H1 (cell line): ENCODE measurements at regions not wholly inside any gene's neighbourhood (a gene's known extent, or its start where the extent isn't known, plus 50 kb on each side); places are given as distances from the start of the nearest gene placed in this dataset.

ENCODE experiments used
- CTCF ChIA-PET: fragments of 300-600 bp; sonication (Branson Sonifier 250); formaldehyde crosslinking; loops from one replicate; lab custom pipeline; 2021; ENCODE audit not compliant: partially characterized antibody; lab: Charles Lee
- POLR2A ChIA-PET: fragments of 300-600 bp; sonication (Branson Sonifier 250); formaldehyde crosslinking; loops from one replicate; lab custom pipeline; 2021; ENCODE audit warnings: inconsistent platforms; ENCODE audit not compliant: partially characterized antibody; lab: Charles Lee
- DNase-seq, 2 experiments: peaks; one replicate each; pipeline versions ENCODE4 v3.0.0 to v3.0.0-alpha.2; 2010 to 2022; ENCODE audit warnings: low spot score in 2 of 2, low read depth in 1 of 2, mixed read lengths in 1 of 2
- FAIRE-seq: peaks from 2 replicates; lab custom pipeline; 2011; peaks lifted over from hg19 to GRCh38; lab: Jason Lieb, UNC
- H2AFZ ChIP-seq: 2 replicates; pipeline ENCODE4 v1.8.1; 2012; ENCODE audit warnings: low read length, inconsistent platforms
- H2AK5ac ChIP-seq: 2 replicates; pipeline ENCODE4 v1.6.1; 2013; ENCODE audit warnings: low read depth, low read length
- H2BK120ac ChIP-seq: replicated peaks from 2 replicates; pipeline ENCODE3; 2013; ENCODE audit warnings: low read depth, low read length, inconsistent platforms
- H2BK12ac ChIP-seq: 2 replicates; pipeline ENCODE4 v1.6.1; 2013; ENCODE audit warnings: low read depth, low read length
- H2BK15ac ChIP-seq: 2 replicates; pipeline ENCODE4 v1.6.1; 2013; ENCODE audit warnings: low read length
- H2BK20ac ChIP-seq: 2 replicates; pipeline ENCODE4 v1.6.1; 2013; ENCODE audit warnings: low read length
- H2BK5ac ChIP-seq: 2 replicates; pipeline ENCODE4 v1.6.1; 2013; ENCODE audit warnings: low read depth, low read length
- H3K14ac ChIP-seq: 2 replicates; pipeline ENCODE4 v1.6.1; 2013; ENCODE audit warnings: inconsistent platforms; ENCODE audit not compliant: insufficient read length
- H3K18ac ChIP-seq: 2 replicates; pipeline ENCODE4 v1.6.1; 2013; ENCODE audit warnings: low read length; ENCODE audit errors: extremely low read depth
- H3K23ac ChIP-seq: 2 replicates; pipeline ENCODE4 v1.6.1; 2013; ENCODE audit warnings: inconsistent platforms; ENCODE audit not compliant: insufficient read length
- H3K23me2 ChIP-seq: 2 replicates; pipeline ENCODE4 v1.6.1; 2013; ENCODE audit warnings: low read depth, low read length
- H3K27ac ChIP-seq: 2 replicates; pipeline ENCODE4 v1.6.1; 2011; ENCODE audit warnings: low read depth, low read length, inconsistent platforms
- H3K27me3 ChIP-seq, 4 experiments: replicated peaks in 1 of 4; 1 replicate in 1 of 4; 2 replicates in 3 of 4; pipeline versions ENCODE4 v1.6.1 to v1.8.1; 2011 to 2013; ENCODE audit warnings: low read length in 3 of 4, mild to moderate bottlenecking in 3 of 4, inconsistent platforms in 2 of 4, mixed read lengths in 2 of 4, moderate library complexity in 1 of 4; ENCODE audit not compliant: control insufficient read depth in 3 of 4, insufficient read depth in 3 of 4; ENCODE audit errors: extremely low read depth in 1 of 4
- H3K36me3 ChIP-seq, 4 experiments: 2 replicates each; pipeline versions ENCODE4 v1.6.1 to v1.8.1; 2011 to 2013; ENCODE audit warnings: mild to moderate bottlenecking in 4 of 4, low read length in 3 of 4, moderate library complexity in 2 of 4, control low read depth in 1 of 4, inconsistent platforms in 1 of 4; ENCODE audit not compliant: insufficient read depth in 4 of 4, control insufficient read depth in 2 of 4
- H3K4ac ChIP-seq: replicated peaks from 2 replicates; pipeline ENCODE3; 2013; ENCODE audit warnings: low read length, low read depth, mixed read lengths, inconsistent platforms; ENCODE audit not compliant: insufficient read length
- H3K4me1 ChIP-seq, 4 experiments: replicated peaks in 1 of 4; 1 replicate in 1 of 4; 2 replicates in 3 of 4; pipeline versions ENCODE4 v1.6.1 to v1.8.1; 2011 to 2013; ENCODE audit warnings: low read length in 3 of 4, inconsistent platforms in 2 of 4, mixed read lengths in 1 of 4; ENCODE audit not compliant: insufficient read depth in 4 of 4, control insufficient read depth in 3 of 4
- H3K4me2 ChIP-seq, 2 experiments: 2 replicates each; pipeline versions ENCODE4 v1.6.1 to v1.8.1; 2011 to 2013; ENCODE audit warnings: low read depth in 2 of 2, low read length in 2 of 2, control low read depth in 1 of 2, inconsistent platforms in 1 of 2, mild to moderate bottlenecking in 1 of 2; ENCODE audit not compliant: insufficient read depth in 1 of 2
- H3K4me3 ChIP-seq, 4 experiments: fragments of 200-600, 300-600 bp in 1 of 4; sonication (generic), shearing (Covaris generic), sonication (Bioruptor Twin) in 1 of 4; 2 replicates each; pipeline versions ENCODE4 v1.5.1 to v1.8.1; 2011 to 2016; ENCODE audit warnings: low read length in 4 of 4, low read depth in 3 of 4, control low read depth in 2 of 4, inconsistent platforms in 2 of 4, mild to moderate bottlenecking in 2 of 4, mixed read lengths in 1 of 4, moderate library complexity in 1 of 4; ENCODE audit not compliant: insufficient read depth in 2 of 4; ENCODE audit errors: extremely low read depth in 1 of 4
- H3K56ac ChIP-seq: replicated peaks from 2 replicates; pipeline ENCODE3; 2013; ENCODE audit warnings: low read depth, mild to moderate bottlenecking, mixed read lengths, low read length, inconsistent platforms; ENCODE audit not compliant: insufficient read length
- H3K79me1 ChIP-seq: 2 replicates; pipeline ENCODE4 v1.6.1; 2013; ENCODE audit warnings: low read depth, low read length, control low read depth
- H3K79me2 ChIP-seq, 2 experiments: 2 replicates each; pipeline versions ENCODE4 v1.6.1 to v1.8.1; 2012 to 2013; ENCODE audit warnings: low read length in 2 of 2, mild to moderate bottlenecking in 2 of 2, inconsistent platforms in 1 of 2; ENCODE audit not compliant: insufficient read depth in 2 of 2, control insufficient read depth in 1 of 2
- H3K9ac ChIP-seq, 4 experiments: replicated peaks in 1 of 4; 1 replicate in 1 of 4; 2 replicates in 3 of 4; pipeline versions ENCODE4 v1.6.1 to v1.8.1; 2011 to 2013; ENCODE audit warnings: low read depth in 3 of 4, low read length in 3 of 4, control low read depth in 2 of 4, mild to moderate bottlenecking in 2 of 4, moderate library complexity in 2 of 4, inconsistent platforms in 1 of 4; ENCODE audit errors: extremely low read depth in 1 of 4
- H3K9me3 ChIP-seq, 2 experiments: 2 replicates each; pipeline versions ENCODE4 v1.6.1 to v1.8.1; 2012 to 2013; ENCODE audit warnings: mild to moderate bottlenecking in 2 of 2, moderate library complexity in 2 of 2, control low read depth in 1 of 2, inconsistent platforms in 1 of 2, low read depth in 1 of 2, low read length in 1 of 2, mixed read lengths in 1 of 2; ENCODE audit not compliant: insufficient read depth in 2 of 2
- H4K20me1 ChIP-seq, 2 experiments: replicated peaks in 1 of 2; 2 replicates each; pipeline versions ENCODE3 to v1.8.1; 2011 to 2013; ENCODE audit warnings: inconsistent platforms in 2 of 2, low read length in 2 of 2, mild to moderate bottlenecking in 1 of 2; ENCODE audit not compliant: insufficient read depth in 2 of 2, control insufficient read depth in 1 of 2
- H4K5ac ChIP-seq: 2 replicates; pipeline ENCODE4 v1.6.1; 2013; ENCODE audit warnings: low read length, low read depth, mixed read lengths, inconsistent platforms; ENCODE audit not compliant: insufficient read length
- H4K8ac ChIP-seq: 2 replicates; pipeline ENCODE4 v1.8.0; 2013; ENCODE audit warnings: mild to moderate bottlenecking, moderate library complexity, low read length, inconsistent platforms; ENCODE audit not compliant: insufficient read depth; ENCODE audit errors: extremely low read depth
- H4K91ac ChIP-seq: replicated peaks from 2 replicates; pipeline ENCODE3; 2013; ENCODE audit warnings: low read length, mixed read lengths, inconsistent platforms; ENCODE audit not compliant: insufficient read length
- CHD1 ChIP-seq: IDR thresholded peaks from 2 replicates; pipeline ENCODE4 v1.6.1; 2012; ENCODE audit warnings: low read depth, low read length, improper control_type of control experiment
- FOSL1 ChIP-seq: IDR thresholded peaks from 2 replicates; pipeline ENCODE4 v1.6.1; 2011; ENCODE audit warnings: mild to moderate bottlenecking, low read depth, low read length, moderate library complexity; ENCODE audit not compliant: insufficient read depth
- WGBS, 2 experiments: shearing (Covaris generic) in 1 of 2; methylation state at CpG; one replicate each; pipeline versions ENCODE4 v1.1.6 to v1.1.7; 2013 to 2015; ENCODE audit warnings: low lambda C conversion rate in 2 of 2, mixed read lengths in 2 of 2, inconsistent platforms in 1 of 2, low coverage in 1 of 2, missing lambda C conversion rate in 1 of 2; ENCODE audit not compliant: insufficient replicate concordance in 2 of 2, insufficient coverage in 1 of 2, insufficient read length in 1 of 2; ENCODE audit errors: extremely low coverage in 1 of 2, missing lambda C conversion rate in 1 of 2; 5-methylcytosine and 5-hydroxymethylcytosine counted together
- TF ChIP-seq, protein P1 (sequence below): IDR thresholded peaks from 2 replicates; pipeline ENCODE4 v1.6.1; 2012; ENCODE audit warnings: low read length, inconsistent platforms

DNA sequence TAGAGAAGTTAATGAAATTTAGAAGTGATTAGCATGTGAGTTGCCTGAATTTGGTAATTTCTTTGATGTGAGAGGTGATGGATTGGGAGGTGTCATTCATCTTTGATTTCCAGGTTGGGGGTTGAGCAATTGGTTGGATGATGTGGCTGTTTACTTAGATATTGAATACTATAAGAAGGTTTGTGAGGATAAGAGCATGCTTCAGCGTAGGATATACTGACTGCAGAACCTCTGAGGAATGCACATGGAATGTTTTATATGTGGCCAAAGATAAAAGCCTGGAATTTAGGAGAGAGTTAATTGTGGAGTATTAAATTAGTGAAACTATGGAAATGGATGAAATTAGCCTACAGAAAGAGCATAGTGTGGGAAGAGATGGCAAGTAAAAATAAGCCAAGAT is 165.4 kb upstream of the MAD2L1 start:
- Histone ChIP-seq H3K23ac (no peak overlapping the region), H3K9ac (no peak overlapping the region), H2BK120ac (no peak overlapping the region), H2BK12ac (no peak overlapping the region), H3K36me3 (no peaks in the 10 kb centered on the region), H3K23me2 (no peaks in the 10 kb centered on the region; the same call in 1 of the 2 replicates), H2AK5ac (no peak overlapping the region)
- FAIRE-seq (no peak), DNase-seq (no peak)
- 39% methylated on average over 1 of the region's 1 CpG; no CpG with 5 or more reads in 1 of the 2 experiments for WGBS, 2 experiments
- TF ChIP-seq CHD1 (no peak), FOSL1 (no peak)
- TF ChIP-seq, protein P1, sequence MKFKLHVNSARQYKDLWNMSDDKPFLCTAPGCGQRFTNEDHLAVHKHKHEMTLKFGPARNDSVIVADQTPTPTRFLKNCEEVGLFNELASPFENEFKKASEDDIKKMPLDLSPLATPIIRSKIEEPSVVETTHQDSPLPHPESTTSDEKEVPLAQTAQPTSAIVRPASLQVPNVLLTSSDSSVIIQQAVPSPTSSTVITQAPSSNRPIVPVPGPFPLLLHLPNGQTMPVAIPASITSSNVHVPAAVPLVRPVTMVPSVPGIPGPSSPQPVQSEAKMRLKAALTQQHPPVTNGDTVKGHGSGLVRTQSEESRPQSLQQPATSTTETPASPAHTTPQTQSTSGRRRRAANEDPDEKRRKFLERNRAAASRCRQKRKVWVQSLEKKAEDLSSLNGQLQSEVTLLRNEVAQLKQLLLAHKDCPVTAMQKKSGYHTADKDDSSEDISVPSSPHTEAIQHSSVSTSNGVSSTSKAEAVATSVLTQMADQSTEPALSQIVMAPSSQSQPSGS, result no peak
- TF ChIP-seq, all 59 proteins: peak for 0
- Histone ChIP-seq H3K14ac (no peak overlapping the region), H3K4me3 (no peak overlapping the region), H2BK20ac (no peak overlapping the region), H3K9me3 (no peaks in the 10 kb centered on the region), H2BK15ac (no peak overlapping the region), H3K27ac (no peak overlapping the region), H4K5ac (no peak overlapping the region), H3K79me2 (no peaks in the 10 kb centered on the region), H3K27me3 (no peaks in the 10 kb centered on the region), H3K4me1 (no peaks in the 10 kb centered on the region), H3K4ac (no peak overlapping the region), H2BK5ac (no peak overlapping the region), H4K91ac (no peak overlapping the region), H2AFZ (no peak overlapping the region), H4K20me1 (no peaks in the 10 kb centered on the region), H3K4me2 (no peak overlapping the region), H3K79me1 (no peaks in the 10 kb centered on the region), H4K8ac (no peak overlapping the region), H3K18ac (no peak overlapping the region), H3K56ac (no peak overlapping the region)
- POLR2A ChIA-PET, result no interaction called here
- CTCF ChIA-PET, result no interaction called here
